ENCODE measurements at regions not wholly inside any gene's neighbourhood (a gene's known extent, or its start where the extent isn't known, plus 50 kb on each side); places are given as distances from the start of the nearest gene placed in this dataset.

GRCh38 chr2:176566496-176566895, 297.3 kb downstream of the MTX2 start:
- CTCF ChIA-PET, result interaction anchor here (1.1 to 1.4 kb wide), 2 partner anchors 12 to 426 kb away, joined by 3 to 5 read pairs; no protein-coding TSS in a partner anchor

More at GRCh38 chr2:176566496-176566895, 297.3 kb downstream of the MTX2 start:
- Mint-ChIP-seq H3K36me3 (no peaks in the 10 kb centered on the region), H3K9me3 (no peaks in the 10 kb centered on the region), H3K27me3 (ENCODE audit: low read depth) (peaks cover 3% of the 10 kb centered on the region), H3K27ac (no peak overlapping the region), H3K4me1 (no peaks in the 10 kb centered on the region), H3K4me3 (no peak overlapping the region)
- no peak for DNase-seq (ENCODE audit: low spot score)
- ATAC-seq, result no peak
- POLR2A ChIA-PET, result interaction anchor here (0.9 kb wide), 1 partner anchor 11 kb away, joined by 3 read pairs; no protein-coding TSS in a partner anchor
- TF ChIP-seq ZNF263 (CRISPR knock-in tag; IDR thresholded peaks at IDR 0.05; ENCODE audit: low read depth), result no peak
- no peak for TF ChIP-seq TP53 (CRISPR knock-in tag; IDR thresholded peaks at IDR 0.05)
- no peak for TF ChIP-seq ZNF512 (CRISPR knock-in tag; IDR thresholded peaks at IDR 0.05; ENCODE audit: borderline replicate concordance)
- TF ChIP-seq MYBL2 (CRISPR knock-in tag; IDR thresholded peaks at IDR 0.05), result no peak
- TF ChIP-seq SOX15 (CRISPR knock-in tag; IDR thresholded peaks at IDR 0.05), result no peak
- TF ChIP-seq NFYB (CRISPR knock-in tag; conservative IDR thresholded peaks at IDR 0.05; ENCODE audit: low read depth), result no peak
- TF ChIP-seq ERG (CRISPR knock-in tag; IDR thresholded peaks at IDR 0.05), result no peak
- TF ChIP-seq STAT6 (CRISPR knock-in tag; conservative IDR thresholded peaks at IDR 0.05; ENCODE audit: low read depth), result no peak
- TF ChIP-seq CREM (CRISPR knock-in tag; IDR thresholded peaks at IDR 0.05), result no peak
- no peak for TF ChIP-seq ZNF671 (CRISPR knock-in tag; IDR thresholded peaks at IDR 0.05)
- no peak for TF ChIP-seq AR (CRISPR knock-in tag; IDR thresholded peaks at IDR 0.05)
- TF ChIP-seq FOXP1 (CRISPR knock-in tag; IDR thresholded peaks at IDR 0.05; ENCODE audit: borderline replicate concordance), result no peak
- TF ChIP-seq ZBTB43 (CRISPR knock-in tag; IDR thresholded peaks at IDR 0.05), result no peak
- no peak for TF ChIP-seq GTF2I (CRISPR knock-in tag; conservative IDR thresholded peaks at IDR 0.05)
- no peak for TF ChIP-seq PRRX2 (CRISPR knock-in tag; IDR thresholded peaks at IDR 0.05)
- no peak for TF ChIP-seq TCF7 (CRISPR knock-in tag; IDR thresholded peaks at IDR 0.05; ENCODE audit: low read depth)
- no peak for TF ChIP-seq SMAD3 (CRISPR knock-in tag; IDR thresholded peaks at IDR 0.05; ENCODE audit: borderline replicate concordance)

Data from WTC11 (cell line).